NCI-H510A (cell line): ENCODE measurements at regions not wholly inside any gene's neighbourhood (a gene's known extent, or its start where the extent isn't known, plus 50 kb on each side); places are given as distances from the start of the nearest gene placed in this dataset.

ENCODE experiments used
- DNase-seq: peaks from one replicate; lab custom pipeline; 2025; lab: John Stamatoyannopoulos, UW

DNA sequence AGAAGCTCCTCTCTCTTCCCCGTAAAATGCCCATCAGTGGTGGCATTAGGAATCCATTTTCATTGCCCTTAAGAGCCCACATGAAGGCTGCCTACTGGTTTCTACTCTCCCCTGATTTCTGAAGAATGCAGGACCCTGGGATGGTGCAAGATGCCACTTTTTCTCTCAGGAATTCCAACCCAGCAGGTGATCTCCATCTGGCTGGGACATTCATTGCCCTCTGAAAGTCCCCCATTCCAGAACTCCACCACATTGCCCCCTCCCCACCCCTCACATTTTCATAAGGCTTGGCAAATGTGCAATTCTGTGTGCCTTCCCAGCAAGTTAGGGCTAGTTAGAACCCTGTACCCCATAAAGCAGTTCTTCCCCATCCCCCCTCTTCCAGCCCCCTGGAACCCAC, 88.0 kb downstream of the BANF2 start:
- no peak for DNase-seq

DNA sequence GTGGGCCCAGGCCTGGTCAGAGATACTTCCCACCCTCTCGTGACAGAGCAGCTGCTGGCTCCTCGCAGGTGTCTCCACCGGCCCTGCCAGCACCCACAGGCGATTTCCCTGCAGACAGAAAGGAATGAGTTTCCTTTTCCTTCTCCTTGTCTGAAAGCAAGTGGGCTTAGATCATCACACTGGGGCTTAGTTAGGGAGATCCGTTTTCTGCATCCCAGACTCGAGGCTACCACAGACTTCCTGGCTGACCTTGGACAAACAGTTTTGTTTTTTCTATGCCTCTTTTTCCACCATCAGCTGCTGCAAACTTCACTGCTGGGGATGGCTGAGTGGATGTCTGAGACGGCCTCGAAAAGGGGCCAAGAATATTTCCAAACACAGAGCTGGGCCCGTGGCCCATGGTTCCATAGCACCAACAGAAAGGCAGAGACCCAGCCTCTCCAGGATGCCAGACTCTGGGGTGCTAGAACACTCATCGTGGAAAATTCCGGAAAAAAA, 86.5 kb downstream of the BANF2 start:
- no peak for DNase-seq
